ENCODE measurements at regions not wholly inside any gene's neighbourhood (a gene's known extent, or its start where the extent isn't known, plus 50 kb on each side); places are given as distances from the start of the nearest gene placed in this dataset.

- H3K36me3 ChIP-seq = no peaks in the 10 kb centered on the region
- no peak overlapping the region for H3K4me3 ChIP-seq
- TF ChIP-seq POLR2AphosphoS5 (IDR thresholded peaks at IDR 0.05) = no peak
- TF ChIP-seq POLR2A (IDR thresholded peaks at IDR 0.05) = no peak
- no peak for TF ChIP-seq CTCF (IDR thresholded peaks at IDR 0.05 in 8 of 11, conservative IDR thresholded peaks at IDR 0.05 in 3 of 11)
- no peak for DNase-seq
- H3K27me3 ChIP-seq (replicated peaks in 1 of 7) = no peaks in the 10 kb centered on the region
- intact Hi-C loops (cut with DNase I; ENCODE audit: low total_unique reads) = no loop called here
- no peaks in the 10 kb centered on the region for H3K9me3 ChIP-seq
- 50 to 74% (median 62%) methylated on average over 4 of the region's 4 CpGs for WGBS, 5 donors
- H3K27ac ChIP-seq = no peak overlapping the region
- H3K4me1 ChIP-seq = no peaks in the 10 kb centered on the region
These were observed 664.4 kb downstream of the LMO4 start for GRCh38 chr1:87993051-87993450.

GRCh38 chr1:87999852-88000251, 671.2 kb downstream of the LMO4 start:
- peaks cover 0 to 4% (median 0%) of the 10 kb centered on the region in 7 donors for H3K27me3 ChIP-seq (replicated peaks in 1 of 7)
- no peaks in the 10 kb centered on the region for H3K36me3 ChIP-seq
- intact Hi-C loops (cut with DNase I; ENCODE audit: low total_unique reads) = no loop called here
- DNase-seq = no peak
- no peaks in the 10 kb centered on the region for H3K9me3 ChIP-seq
- H3K4me1 ChIP-seq = no peaks in the 10 kb centered on the region
- 76 to 89% (median 85%) methylated on average over 6 of the region's 6 CpGs for WGBS, 5 donors
- H3K4me3 ChIP-seq = no peak overlapping the region
- H3K27ac ChIP-seq = no peak overlapping the region
- TF ChIP-seq CTCF (IDR thresholded peaks at IDR 0.05 in 8 of 11, conservative IDR thresholded peaks at IDR 0.05 in 3 of 11) (no peak), POLR2A (IDR thresholded peaks at IDR 0.05) (no peak), POLR2AphosphoS5 (IDR thresholded peaks at IDR 0.05) (no peak)

DNA sequence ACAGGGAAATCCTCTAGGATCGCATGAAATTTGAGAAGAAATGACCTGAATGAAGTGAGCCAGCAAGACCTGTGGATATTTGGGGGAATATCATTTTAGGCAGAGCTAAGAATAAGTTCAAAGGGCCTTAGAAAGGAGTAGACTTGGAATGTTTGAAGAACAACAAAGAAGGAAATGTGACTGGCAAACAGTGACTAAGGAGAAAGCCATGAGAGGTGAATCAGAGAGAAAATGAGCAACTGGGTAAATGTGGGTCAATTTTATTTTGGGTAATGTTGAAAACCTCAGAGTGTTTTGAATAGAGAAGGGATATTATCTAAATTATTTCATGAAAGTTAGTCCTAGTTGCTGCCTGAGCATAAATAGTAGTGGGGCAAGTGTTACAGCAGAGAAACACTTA, 672.8 kb downstream of the LMO4 start:
- Histone ChIP-seq H3K27me3 (replicated peaks in 1 of 7) (peaks cover 0 to 4% (median 0%) of the 10 kb centered on the region in 7 donors), H3K9me3 (no peaks in the 10 kb centered on the region), H3K36me3 (no peaks in the 10 kb centered on the region), H3K4me1 (no peaks in the 10 kb centered on the region), H3K27ac (no peak overlapping the region), H3K4me3 (no peak overlapping the region)
- WGBS, 5 donors = 81 to 95% (median 88%) methylated on average over 1 of the region's 1 CpG
- DNase-seq = no peak
- intact Hi-C loops (cut with DNase I; ENCODE audit: low total_unique reads) = no loop called here
- no peak for TF ChIP-seq CTCF (IDR thresholded peaks at IDR 0.05 in 8 of 11, conservative IDR thresholded peaks at IDR 0.05 in 3 of 11)
- no peak for TF ChIP-seq POLR2AphosphoS5 (IDR thresholded peaks at IDR 0.05)
- no peak for TF ChIP-seq POLR2A (IDR thresholded peaks at IDR 0.05)

- H3K4me1 ChIP-seq = no peaks in the 10 kb centered on the region
- no peaks in the 10 kb centered on the region for H3K9me3 ChIP-seq
- H3K4me3 ChIP-seq = no peak overlapping the region
- no peak overlapping the region for H3K27ac ChIP-seq
- TF ChIP-seq POLR2A (IDR thresholded peaks at IDR 0.05) = no peak
- no peak for TF ChIP-seq POLR2AphosphoS5 (IDR thresholded peaks at IDR 0.05)
- no peak for TF ChIP-seq CTCF (IDR thresholded peaks at IDR 0.05 in 8 of 11, conservative IDR thresholded peaks at IDR 0.05 in 3 of 11)
- WGBS, 5 donors = 78 to 93% (median 86%) methylated on average over 2 of the region's 2 CpGs
- no peaks in the 10 kb centered on the region for H3K36me3 ChIP-seq
- intact Hi-C loops (cut with DNase I; ENCODE audit: low total_unique reads) = no loop called here
- no peak for DNase-seq
- peaks cover 0 to 4% (median 0%) of the 10 kb centered on the region in 7 donors for H3K27me3 ChIP-seq (replicated peaks in 1 of 7)
These were observed 674.6 kb downstream of the LMO4 start for GRCh38 chr1:88003255-88003654.
